ENCODE measurements at regions not wholly inside any gene's neighbourhood (a gene's known extent, or its start where the extent isn't known, plus 50 kb on each side); places are given as distances from the start of the nearest gene placed in this dataset.

DNA sequence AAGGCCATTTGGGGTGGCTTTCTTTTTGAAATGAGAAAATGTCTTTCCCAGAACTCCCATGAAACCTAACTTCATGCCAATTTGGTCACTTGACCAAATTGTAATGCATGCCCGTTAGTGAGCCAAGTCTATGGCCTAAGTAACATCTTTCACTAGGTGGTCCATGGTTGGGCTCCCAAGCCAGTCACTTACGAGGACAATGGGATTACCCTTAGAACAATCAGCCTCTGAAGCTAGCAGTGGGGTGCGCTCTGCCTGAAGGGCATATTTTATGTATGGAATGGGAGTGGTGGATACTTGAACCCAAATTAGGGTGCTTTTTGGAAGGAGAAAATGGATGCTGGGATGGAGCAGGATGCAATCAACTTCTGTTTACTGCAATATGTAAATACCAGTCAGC, 127.4 kb upstream of the GOLIM4 start:
- no peak for DNase-seq

DNA sequence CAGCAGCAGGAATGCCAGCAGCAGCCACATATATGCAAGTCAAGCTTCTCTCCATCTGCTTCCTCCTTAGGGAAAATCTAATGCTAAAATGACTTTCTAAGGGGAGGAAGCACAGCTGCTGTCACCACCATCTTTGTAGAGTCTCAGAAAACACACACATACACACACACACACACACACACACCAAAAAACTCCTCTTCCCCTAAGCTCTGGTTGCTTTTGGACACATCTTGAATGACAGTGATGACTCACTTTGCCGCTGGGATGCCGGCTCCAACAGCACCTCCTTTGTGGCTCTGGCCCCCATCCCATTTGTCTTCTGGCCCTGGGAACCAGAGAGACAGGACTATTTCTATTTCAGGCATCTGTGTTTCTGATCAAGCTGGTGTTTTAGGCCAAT, 124.8 kb upstream of the GOLIM4 start:
- no peak for DNase-seq

DNA sequence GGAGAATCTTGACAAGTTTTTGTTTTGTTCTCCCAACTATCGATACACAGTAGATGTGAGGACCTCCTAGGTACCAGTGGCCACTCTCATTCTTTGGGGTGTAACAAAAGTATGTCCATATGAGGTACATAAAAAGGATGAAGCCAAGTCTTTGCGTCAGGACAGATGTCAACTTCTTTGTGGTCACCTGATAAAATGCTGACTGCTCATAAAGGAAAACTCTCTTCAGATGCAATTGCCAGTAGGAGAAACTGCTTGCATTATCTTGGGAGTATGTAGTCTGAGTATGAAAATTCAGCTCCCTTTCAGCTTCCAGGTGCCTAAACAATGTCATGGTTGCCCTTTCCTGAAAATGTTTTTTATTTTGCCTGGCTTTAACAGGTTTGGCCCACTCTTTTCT, 123.8 kb upstream of the GOLIM4 start:
- no peak for DNase-seq

DNA sequence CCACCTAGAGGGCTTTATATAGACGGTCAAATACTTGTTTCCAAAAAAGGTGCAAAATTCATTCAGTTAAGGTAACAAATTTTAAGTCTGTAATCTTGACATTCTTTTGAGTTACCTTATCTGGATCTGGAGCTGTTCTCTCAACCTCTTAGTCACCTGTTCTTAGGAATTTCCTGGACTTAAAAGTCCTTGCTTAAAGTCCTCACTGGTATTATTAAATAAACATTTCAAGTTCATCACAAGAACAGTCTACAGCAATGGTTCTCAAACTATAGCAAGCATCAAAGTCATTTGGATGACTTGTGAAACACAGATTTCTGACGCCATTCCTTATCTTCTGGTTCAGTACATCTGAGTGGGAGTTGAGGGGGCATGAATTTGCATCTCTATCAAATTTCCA, 122.9 kb upstream of the GOLIM4 start:
- DNase-seq, result no peak

DNA sequence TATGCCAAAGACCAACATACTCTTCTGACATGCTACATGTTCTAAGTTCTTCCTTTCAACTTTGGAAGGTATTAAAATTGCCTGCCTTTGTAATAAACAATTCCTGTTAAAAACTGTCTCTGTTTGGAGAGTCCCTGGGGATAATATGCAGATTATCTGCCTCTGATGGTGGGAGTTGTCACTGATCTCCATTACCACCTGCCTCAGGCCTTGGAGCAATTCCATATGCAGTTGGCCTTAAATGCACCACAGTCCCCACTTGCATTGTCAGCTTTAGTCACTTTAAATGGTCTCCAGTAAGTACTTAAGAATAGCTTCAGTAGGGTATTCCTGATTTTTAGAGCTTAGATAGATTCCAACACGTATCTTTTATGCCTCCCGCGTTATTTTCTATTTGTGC, 121.1 kb upstream of the GOLIM4 start:
- DNase-seq, result no peak

DNA sequence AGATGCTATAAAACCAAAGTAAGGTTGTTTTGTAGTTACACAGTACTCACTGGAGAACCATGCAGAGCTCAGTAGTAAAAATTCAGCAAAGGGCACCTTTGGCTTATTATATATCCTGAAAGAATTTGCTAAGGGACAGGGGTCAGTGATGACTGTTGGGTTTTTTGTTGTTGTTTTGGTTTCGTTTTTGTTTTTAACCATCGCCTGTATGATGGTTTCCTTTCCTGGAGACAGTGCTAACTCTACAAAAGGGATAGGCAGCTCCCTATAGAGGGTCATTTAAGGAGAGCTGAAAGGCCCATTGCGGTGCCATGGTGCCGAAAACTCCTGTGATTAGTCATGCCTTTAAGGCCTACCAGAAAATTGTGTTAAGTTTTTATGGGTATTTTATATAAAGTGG, 118.2 kb upstream of the GOLIM4 start:
- DNase-seq, result no peak

DNA sequence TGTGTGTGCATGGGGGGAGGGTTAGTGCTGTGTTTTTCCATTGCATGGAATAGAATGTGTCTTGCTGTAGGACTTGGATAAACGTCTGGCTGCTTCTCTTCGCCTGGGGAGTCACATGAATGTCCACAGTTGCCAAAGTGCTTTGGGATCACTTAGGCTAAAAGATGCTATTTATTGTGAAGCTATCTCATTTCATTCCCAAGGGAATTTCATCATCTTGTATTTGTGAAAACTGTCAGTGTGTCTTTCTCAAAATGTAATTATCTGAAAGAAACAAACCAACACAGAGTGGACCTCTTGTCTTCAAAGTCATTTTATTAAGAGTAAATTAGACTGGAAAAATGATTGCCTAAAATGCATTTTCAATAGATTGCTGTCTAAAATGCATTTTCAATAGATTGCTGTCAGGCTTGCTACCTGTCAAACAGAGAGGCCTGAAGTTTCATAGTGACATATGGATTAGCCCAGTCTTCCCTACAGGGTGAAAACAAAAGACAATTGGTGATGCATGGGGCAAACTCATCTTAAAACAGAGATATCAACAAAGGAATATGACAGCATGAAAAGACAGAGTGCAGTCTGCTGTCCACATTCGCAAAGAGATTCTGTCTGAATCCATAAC, 117.1 kb upstream of the GOLIM4 start:
- no peak for DNase-seq

DNA sequence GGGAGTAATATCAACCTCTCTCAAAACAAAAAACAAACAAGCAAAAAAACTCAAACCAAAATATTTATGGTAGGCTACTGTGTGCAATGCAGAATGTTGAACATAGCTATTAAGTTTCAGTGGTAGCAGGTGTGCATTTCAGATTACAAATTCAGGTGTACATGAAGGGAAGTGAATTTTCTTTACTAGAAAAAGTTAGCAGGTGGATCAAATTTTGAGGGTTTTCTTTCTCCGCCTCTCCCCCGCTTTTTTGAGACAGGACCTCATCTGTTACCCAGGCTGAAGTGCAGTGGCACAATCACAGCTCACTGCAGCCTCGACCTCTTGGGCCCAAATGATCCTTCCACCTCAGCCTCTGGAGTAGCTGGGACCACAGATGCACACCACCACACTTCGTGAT, 109.7 kb upstream of the GOLIM4 start:
- no peak for DNase-seq

DNA sequence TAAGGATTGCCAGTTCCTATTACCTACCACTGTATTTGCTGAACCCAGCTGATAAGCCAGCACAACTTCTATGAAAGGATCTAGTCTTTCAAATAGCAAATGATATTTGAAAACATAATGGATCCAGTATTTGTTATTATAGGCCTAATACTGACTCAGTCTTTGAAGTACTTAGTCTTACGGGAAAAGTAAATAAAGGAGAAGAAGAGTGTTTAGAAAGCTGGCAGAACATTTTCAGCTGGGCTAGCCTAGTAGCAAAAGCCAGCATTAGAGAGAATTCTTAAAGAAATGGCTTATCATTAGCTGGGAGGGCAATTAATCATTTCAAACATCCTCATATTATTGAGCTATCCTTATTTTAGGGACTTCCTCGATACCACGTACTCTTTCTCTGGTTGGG, 101.4 kb upstream of the GOLIM4 start:
- DNase-seq, result no peak

DNA sequence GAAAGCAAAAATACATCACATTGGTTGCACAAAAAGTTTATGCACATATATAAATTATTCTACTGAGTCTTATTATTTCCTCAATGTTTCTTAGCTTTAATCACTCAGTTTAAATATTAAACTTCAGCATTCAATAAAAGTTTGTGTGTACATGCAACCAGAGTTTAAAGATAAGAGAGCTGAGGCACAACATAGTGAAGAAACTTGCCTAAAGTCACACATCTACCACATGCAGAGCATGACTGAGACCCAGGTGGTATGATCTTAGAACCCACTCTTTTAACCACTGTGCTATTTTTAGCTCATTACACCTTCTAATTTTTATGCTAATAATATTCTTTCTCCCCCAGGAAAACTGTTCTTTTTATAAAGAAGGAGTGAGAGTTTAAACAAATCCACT, 96.1 kb upstream of the GOLIM4 start:
- DNase-seq, result no peak

DNA sequence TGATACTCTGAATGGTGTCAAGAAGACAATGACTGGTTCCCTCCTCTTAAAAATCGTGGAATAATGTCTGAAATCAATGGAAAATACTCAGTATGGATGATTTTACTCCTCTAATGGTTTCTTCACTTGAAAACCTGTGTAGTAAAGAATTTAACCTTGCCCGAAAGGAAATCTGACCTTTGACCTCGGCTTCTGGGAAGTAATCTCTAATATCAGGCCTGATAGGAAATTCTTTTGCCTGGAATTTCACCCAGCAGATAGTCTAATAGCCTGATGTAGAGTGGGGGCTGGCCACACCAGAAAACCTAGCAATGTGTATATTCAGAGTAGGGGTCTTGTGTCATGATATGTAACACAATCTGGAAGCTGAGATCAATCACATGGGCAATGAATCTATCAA, 91.5 kb upstream of the GOLIM4 start:
- DNase-seq, result no peak

DNA sequence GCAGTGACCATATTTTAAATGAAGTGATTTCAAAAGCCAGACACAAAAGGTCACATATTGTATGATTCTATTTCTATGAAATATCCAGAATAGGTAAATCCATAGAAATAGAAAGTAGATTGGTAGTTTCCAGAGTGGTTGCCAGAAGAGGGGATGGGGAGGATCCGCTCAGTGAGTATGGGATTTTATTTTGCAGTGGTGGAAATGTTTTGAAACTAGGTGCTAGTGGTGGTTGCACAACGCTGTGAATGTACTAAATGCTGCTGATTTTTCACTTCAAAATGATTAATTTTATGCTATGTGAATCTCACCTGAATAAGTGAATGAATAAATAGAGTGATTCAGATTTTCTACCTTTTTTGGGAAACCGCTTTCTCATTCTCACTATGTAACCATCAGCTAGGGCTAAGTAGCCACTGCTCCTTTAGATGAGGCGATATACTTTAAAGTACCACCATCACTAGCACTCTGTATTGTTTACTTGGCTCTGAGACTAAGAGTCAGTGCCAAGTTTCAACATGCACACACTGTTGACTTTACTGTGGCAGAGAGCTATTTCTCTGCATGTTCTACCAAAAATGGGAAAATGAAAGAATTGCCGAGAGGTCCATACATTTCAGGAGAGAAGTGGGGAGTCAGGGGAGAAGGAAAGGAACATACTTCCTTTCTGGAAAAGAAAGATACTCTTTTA, 90.7 kb upstream of the GOLIM4 start:
- no peak for DNase-seq

DNA sequence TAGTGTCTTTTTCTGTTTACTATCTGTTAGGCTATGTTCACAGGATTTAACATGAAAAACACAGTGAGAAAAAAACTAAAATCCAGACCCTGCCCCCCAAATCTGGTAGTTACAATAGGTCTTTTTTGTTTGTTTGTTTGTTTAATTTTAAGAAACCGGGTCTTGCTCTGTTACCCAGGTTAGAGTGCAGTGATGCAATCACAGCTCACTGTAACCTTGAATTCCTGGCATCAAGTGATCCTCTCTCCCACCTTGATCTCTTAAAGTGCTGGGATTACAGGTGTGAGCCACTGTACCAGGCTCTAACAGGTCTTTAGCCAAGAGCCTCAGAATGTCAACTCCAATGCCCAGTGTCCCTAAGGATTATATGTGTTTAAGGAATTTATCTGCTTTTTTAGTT, 88.0 kb upstream of the GOLIM4 start:
- no peak for DNase-seq

DNA sequence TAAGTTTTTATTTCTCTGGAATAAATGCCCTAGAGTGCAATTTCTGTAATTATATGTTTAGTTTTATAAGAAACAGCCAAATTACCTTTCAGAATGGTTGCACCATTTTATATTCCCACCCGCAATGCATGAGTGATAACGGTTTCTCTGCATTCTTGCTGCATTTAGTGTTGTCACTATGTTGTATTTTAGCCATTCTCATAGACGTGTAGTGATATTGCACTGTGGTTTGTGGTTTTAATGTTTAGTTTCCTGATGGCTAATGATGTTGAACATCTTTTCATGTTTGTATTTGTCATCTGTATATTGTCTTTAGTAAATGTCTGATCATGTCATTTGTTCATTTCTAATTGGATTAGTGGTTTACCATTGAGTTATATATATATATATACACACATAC, 73.0 kb upstream of the GOLIM4 start:
- DNase-seq, result no peak

DNA sequence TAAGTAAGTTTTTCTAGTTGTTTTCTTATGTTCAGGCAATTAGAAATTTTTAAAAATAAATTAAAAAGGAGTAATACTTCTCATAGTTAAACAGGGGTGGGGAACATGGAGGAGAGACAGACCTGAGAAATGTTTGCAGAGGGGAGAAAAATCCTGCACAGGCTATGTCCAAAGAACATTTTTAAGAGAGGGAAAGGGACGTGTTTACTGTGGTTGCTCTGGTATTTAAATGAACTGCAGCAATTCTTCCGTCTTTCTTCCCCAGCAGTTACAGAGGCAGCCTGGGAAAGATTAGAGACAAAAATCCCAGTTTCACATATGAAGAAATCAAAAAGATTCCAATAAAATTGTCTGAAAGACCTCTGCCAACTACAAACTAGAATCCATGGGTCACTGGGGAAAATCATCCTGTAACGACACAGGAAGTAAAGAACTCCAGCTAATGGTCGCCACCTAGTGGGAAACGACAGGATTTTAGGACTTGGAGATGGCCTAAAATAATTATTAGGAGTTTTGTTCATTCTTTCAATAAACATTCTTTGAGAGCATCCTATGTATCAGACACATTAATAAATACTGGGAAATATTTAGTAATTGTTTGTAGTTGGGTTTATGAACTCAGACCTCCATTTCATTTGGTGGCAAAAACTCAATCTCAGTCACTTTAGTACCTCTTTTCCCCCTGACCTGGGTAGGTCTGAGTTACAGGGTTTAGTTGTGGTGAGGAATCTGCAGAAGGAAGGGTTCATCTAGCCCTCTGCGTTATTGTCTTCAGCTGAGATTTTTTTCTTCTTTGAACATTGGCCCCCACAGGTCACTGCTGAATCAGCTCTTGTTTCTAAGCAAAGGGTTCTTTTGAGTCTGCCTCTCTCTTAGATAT, 69.9 kb upstream of the GOLIM4 start:
- peak; percentile 79 for DNase-seq

DNA sequence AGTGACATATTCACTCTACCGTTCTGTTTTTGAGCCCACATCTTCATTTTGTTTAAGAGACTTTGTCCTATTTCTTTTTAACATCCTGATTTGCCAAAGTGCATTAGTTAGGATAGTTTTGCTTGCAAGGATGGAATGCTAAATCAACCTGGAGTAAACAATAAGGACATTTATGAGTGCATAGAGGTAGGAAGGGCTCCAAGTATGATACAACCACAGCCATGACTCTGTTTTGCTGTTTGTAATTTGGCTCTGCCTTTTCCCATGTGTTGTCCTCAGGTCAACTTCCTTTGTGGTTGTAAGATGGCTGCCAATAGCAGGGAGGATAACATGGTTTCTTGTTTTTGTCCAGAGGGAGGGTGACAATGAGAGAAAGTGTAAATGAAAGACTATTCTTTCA, 66.4 kb upstream of the GOLIM4 start:
- DNase-seq, result no peak

DNA sequence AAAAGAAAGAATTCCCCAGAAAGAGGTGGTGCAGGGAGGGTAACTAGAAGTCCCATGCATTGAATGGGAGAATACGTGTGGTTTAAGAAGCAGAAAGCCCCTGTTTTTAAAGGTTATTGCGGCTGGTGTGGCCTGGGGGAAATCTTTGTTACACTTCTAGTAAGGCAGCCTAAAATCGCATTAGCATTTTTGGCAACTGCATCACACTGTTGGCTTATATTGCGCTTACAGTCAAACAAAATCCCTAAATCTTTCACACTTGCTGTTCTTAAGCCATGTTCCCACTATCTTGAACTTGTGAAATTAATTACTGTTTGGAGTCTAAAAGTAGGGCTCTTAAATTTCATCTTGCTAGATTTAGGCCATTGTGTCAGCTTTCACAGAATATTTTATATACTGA, 66.0 kb upstream of the GOLIM4 start:
- DNase-seq, result no peak

DNA sequence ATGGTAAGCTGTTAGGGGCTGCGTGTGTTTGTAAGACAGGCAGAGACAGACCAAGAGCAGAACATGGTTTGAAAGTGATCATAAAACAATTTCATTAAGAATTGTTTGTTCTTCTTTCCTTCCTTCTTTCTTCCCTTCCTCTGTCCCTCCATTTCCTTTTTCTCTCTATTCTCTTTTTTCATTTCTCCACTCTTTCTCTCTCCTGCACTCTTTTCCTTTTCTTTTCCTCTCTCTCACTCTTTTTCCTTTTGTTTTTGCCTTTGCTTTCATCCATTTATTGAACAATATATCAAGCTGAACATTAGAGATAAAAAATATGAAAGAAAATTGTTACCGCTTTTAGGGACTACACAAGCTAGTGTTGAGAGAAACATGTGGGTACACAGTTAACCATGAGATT, 62.2 kb upstream of the GOLIM4 start:
- no peak for DNase-seq

DNA sequence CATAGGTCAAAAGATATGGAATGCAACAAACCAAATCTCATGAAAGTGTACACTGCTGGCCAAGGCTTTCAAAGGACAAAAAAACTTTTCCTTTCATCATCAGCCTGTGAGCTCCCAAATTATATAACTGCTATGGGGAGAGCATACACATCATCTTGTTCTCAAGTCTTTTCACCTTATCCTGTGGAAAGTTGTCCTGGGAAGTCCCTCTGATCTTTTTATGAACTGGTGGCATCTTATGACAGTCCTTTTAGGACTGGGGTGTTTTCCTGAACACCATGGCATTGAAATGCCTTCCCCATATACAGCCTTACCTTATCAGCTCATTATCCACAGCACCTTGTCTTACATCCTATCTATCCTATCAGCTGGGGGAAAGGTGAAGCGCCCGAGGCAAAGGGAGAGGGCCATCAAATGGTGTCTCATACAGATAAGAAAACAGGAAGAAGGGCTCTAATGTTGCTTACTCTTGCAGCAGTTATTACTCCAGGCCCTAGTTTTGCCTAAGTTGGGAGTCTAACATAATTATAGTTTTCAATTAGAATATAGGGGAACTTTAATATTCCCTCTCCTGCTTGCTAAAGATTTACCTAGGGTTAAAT, 61.5 kb upstream of the GOLIM4 start:
- no peak for DNase-seq

DNA sequence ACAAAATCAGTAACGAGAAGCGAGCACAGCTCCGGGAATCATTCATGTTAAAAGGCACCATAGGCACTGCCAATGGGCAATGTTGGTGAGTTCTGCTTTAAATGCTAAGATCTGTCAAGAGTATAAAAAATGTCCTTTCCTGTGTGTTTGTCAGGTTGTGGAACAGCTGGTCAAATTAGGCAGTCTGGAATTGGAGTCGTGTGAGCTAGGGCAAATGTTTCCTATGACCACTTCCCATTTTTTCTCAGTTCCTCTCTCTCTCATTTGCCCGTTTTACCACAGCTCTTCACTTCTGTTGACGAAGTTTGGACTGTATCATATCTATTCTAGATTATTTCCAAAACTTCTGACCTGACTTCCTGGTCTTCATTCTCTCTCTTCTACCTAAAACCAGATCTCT, 60.8 kb upstream of the GOLIM4 start:
- DNase-seq, result no peak

DNA sequence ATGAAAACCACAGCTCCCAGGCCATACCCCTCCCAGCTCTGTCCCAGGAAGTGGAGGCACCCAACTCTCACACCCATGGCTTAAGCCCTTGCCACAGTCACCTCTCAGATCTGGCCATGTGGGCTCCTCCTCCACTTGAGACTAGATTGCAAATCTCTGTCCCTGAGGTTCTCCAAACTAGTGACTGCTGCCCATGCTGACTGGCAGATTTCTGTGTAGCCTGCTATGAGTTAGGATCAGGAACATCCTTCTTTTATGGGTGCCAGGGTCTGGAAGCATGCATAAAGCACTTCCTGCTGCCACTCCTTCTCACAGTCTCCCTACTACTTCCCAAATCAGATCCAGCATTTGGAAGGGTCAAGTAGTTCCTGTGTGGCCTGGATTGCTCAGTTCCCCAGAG, 59.6 kb upstream of the GOLIM4 start:
- no peak for DNase-seq

DNA sequence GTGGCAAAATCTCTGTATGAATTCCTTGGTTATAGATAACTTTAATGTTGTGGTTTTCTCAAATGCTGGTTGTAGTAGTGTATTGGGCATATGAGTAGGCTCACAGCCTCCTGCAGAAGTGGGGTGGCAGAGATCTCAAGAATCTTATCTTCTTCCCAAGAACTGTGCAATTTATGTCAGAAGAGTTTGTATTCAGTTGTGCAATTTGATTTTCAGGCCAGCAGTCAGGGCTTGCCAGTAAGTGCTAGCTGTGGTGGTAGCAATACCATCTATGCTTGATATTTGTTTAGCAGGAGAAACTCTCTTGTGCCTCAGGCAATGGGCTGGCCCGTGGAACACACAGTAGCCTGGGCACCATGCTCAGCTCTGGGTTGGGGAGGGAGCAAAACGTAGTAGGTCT, 58.4 kb upstream of the GOLIM4 start:
- no peak for DNase-seq

DNA sequence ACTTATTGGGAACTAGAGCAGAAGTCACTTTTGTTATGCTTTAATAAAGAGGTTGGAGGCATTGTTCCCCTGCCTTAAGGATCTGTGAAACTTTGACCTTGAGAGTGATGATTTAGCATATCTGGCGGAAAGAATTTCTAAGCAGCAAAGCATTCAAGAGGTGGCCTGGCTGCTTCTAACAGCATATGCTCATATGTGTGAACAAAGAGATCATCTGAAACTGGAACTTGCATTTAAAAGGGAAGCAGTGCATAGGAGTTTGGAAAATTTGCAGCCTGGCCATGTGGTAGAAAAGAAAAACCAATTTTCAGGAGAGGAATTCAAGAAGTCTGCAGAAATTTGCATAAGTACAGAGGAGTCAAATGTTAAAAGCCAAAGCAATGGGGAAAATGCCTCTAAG, 56.4 kb upstream of the GOLIM4 start:
- DNase-seq, result no peak
